Upper lobe of right lung (tissue), 1 donor: ENCODE measurements at regions not wholly inside any gene's neighbourhood (a gene's known extent, or its start where the extent isn't known, plus 50 kb on each side); places are given as distances from the start of the nearest gene placed in this dataset.

Experiments
- ATAC-seq: fragments of 200-7000 bp; cut with Tn5 transposase; one replicate; pipeline ENCODE4 v1.9.1; 2020; ENCODE audit warnings: mild to moderate bottlenecking, moderate library complexity
- DNase-seq: peaks from one replicate; pipeline ENCODE4 v3.0.0-alpha.2; 2020
- H3K27ac ChIP-seq: fragments of 200-600 bp; one replicate; pipeline ENCODE4 v1.8.0; 2022
- H3K27me3 ChIP-seq: fragments of 200-600 bp; one replicate; pipeline ENCODE4 v1.8.0; 2022; ENCODE audit warnings: mild to moderate bottlenecking
- H3K36me3 ChIP-seq: fragments of 200-600 bp; one replicate; pipeline ENCODE4 v1.8.0; 2022
- H3K4me1 ChIP-seq: fragments of 200-600 bp; one replicate; pipeline ENCODE4 v1.8.0; 2022
- H3K4me3 ChIP-seq: fragments of 200-600 bp; one replicate; pipeline ENCODE4 v1.8.0; 2022; ENCODE audit warnings: mild to moderate bottlenecking
- H3K9me3 ChIP-seq: fragments of 200-600 bp; one replicate; pipeline ENCODE4 v1.8.0; 2022
- CTCF ChIP-seq: fragments of 200-600 bp; IDR thresholded peaks from one replicate; pipeline ENCODE4 v1.8.0; 2022; ENCODE audit warnings: antibody characterized with exemption
- intact Hi-C: fragments of 100-400 bp; cut with DNase I; formaldehyde crosslinking; loops from one replicate; pipeline ENCODE4 v1.11.0; 2022
- donor health status: DM: no; HTN: yes; CAD: no; lungs with severe emphysema.

- no peak for TF ChIP-seq CTCF
- H3K36me3 ChIP-seq: no peaks in the 10 kb centered on the region
- no peak for DNase-seq
- intact Hi-C loops: no loop called here
- no peaks in the 10 kb centered on the region for H3K27me3 ChIP-seq
- no peak overlapping the region for H3K4me3 ChIP-seq
- H3K4me1 ChIP-seq: no peaks in the 10 kb centered on the region
- no peak for ATAC-seq
- H3K27ac ChIP-seq: no peak overlapping the region
- H3K9me3 ChIP-seq: no peaks in the 10 kb centered on the region
Measured at GRCh38 chr14:44035707-44036106, 471.4 kb downstream of the FSCB start.

- intact Hi-C loops: no loop called here
- Histone ChIP-seq H3K27ac (no peak overlapping the region), H3K36me3 (no peaks in the 10 kb centered on the region), H3K9me3 (no peaks in the 10 kb centered on the region), H3K27me3 (no peaks in the 10 kb centered on the region), H3K4me3 (no peak overlapping the region), H3K4me1 (no peaks in the 10 kb centered on the region)
- ATAC-seq (no peak), DNase-seq (no peak)
- TF ChIP-seq CTCF: no peak
Measured at GRCh38 chr14:44030831-44031383, 476.2 kb downstream of the FSCB start.

GRCh38 chr14:44029933-44030332 lies 477.1 kb downstream of the FSCB start:
- Histone ChIP-seq H3K27me3 (no peaks in the 10 kb centered on the region), H3K36me3 (no peaks in the 10 kb centered on the region), H3K4me3 (no peak overlapping the region), H3K27ac (no peak overlapping the region), H3K9me3 (no peaks in the 10 kb centered on the region), H3K4me1 (no peaks in the 10 kb centered on the region)
- TF ChIP-seq CTCF: no peak
- intact Hi-C loops: no loop called here
- ATAC-seq: no peak
- DNase-seq: no peak

- DNase-seq (no peak), ATAC-seq (no peak)
- Histone ChIP-seq H3K4me1 (no peaks in the 10 kb centered on the region), H3K4me3 (no peak overlapping the region), H3K9me3 (no peaks in the 10 kb centered on the region), H3K27ac (no peak overlapping the region), H3K36me3 (no peaks in the 10 kb centered on the region), H3K27me3 (no peaks in the 10 kb centered on the region)
- TF ChIP-seq CTCF: no peak
- intact Hi-C loops: no loop called here
Measured at GRCh38 chr14:44027397-44027796, 479.7 kb downstream of the FSCB start.

- Histone ChIP-seq H3K36me3 (no peaks in the 10 kb centered on the region), H3K9me3 (no peaks in the 10 kb centered on the region), H3K27me3 (no peaks in the 10 kb centered on the region), H3K4me3 (no peak overlapping the region), H3K27ac (no peak overlapping the region), H3K4me1 (no peaks in the 10 kb centered on the region)
- TF ChIP-seq CTCF: no peak
- DNase-seq (no peak), ATAC-seq (no peak)
- intact Hi-C loops: no loop called here
Measured at GRCh38 chr14:44010595-44010994, 496.5 kb downstream of the FSCB start.

- Histone ChIP-seq H3K9me3 (no peaks in the 10 kb centered on the region), H3K4me3 (no peak overlapping the region), H3K36me3 (no peaks in the 10 kb centered on the region), H3K27ac (no peak overlapping the region), H3K4me1 (no peaks in the 10 kb centered on the region), H3K27me3 (no peaks in the 10 kb centered on the region)
- DNase-seq (no peak), ATAC-seq (no peak)
- no peak for TF ChIP-seq CTCF
- intact Hi-C loops: no loop called here
Measured at GRCh38 chr14:44010071-44010470, 497.0 kb downstream of the FSCB start.
